DOHH2 (cell line): ENCODE measurements at regions not wholly inside any gene's neighbourhood (a gene's known extent, or its start where the extent isn't known, plus 50 kb on each side); places are given as distances from the start of the nearest gene placed in this dataset.

Experiments used
- CTCF ChIP-seq: fragments of 200-600 bp; sonication (generic); IDR thresholded peaks from one replicate; pipeline ENCODE4 v1.5.1; 2014; ENCODE audit warnings: antibody characterized with exemption, mild to moderate bottlenecking, low read depth, low read length; ENCODE audit not compliant: poor library complexity, severe bottlenecking
- EZH2phosphoT487 ChIP-seq: fragments of 200-600 bp; sonication (generic); IDR thresholded peaks from 2 replicates; pipeline ENCODE4 v1.6.1; 2017; ENCODE audit warnings: borderline replicate concordance, mild to moderate bottlenecking, antibody characterized with exemption, low read length, moderate library complexity, mixed read lengths

- no peak for TF ChIP-seq EZH2phosphoT487
- no peak for TF ChIP-seq CTCF
These were observed 647.2 kb upstream of the KLHL1 start for GRCh38 chr13:70755456-70755855.
